ENCODE measurements at regions not wholly inside any gene's neighbourhood (a gene's known extent, or its start where the extent isn't known, plus 50 kb on each side); places are given as distances from the start of the nearest gene placed in this dataset.

DNA sequence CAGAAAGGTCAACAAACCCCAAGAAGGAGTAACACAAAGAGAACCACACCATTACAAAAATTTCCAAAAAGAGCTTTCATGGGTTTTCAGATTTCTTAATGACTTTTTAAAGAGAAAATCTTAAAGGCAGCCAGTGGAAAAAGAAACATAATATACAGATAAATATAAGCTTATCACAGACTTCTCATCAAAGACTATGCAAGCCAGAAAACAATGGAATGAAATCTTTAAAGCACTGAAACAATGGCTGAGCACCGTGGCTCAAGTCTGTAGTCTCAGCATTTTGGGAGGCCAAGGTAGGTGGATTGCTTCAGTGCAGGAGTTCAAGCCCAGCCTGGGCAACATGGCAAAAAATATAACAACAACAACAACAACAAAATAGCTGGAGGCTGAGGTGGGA, 237.4 kb downstream of the CYP26B1 start:
- POLR2A ChIA-PET, result no interaction called here
- no peak overlapping the region for H3K9ac ChIP-seq

More for the DNA sequence above, 237.4 kb downstream of the CYP26B1 start:
- Histone ChIP-seq H3K9me2 (no peaks in the 10 kb centered on the region), H3K36me3 (replicated peaks in 1 of 2; ENCODE audit: control insufficient read depth in 1 of 2, insufficient read depth in 2 of 2, low read length in 1 of 2) (no peaks in the 10 kb centered on the region), H4K20me1 (ENCODE audit: insufficient read depth) (no peaks in the 10 kb centered on the region), H3F3A (replicated peaks; ENCODE audit: insufficient read depth) (no peaks in the 10 kb centered on the region), H3K4me1 (ENCODE audit: control insufficient read depth in 1 of 2, insufficient read depth in 2 of 2, low read depth in 1 of 2, low read length in 1 of 2) (no peaks in the 10 kb centered on the region), H3K4me3 (ENCODE audit: low read depth in 2 of 2, low read length in 1 of 2) (no peak overlapping the region), H3K27me3 (ENCODE audit: insufficient read depth) (no peaks in the 10 kb centered on the region), H2AFZ (ENCODE audit: low read depth) (no peak overlapping the region), H3K27ac (ENCODE audit: low read depth in 2 of 2, low read length in 1 of 2) (no peak overlapping the region), H3K9me3 (peaks cover 24% of the 10 kb centered on the region; the same call in 1 of the 2 replicates), H3K4me2 (no peak overlapping the region), H3K79me2 (ENCODE audit: insufficient read depth) (no peaks in the 10 kb centered on the region)
- 16% methylated on average over 1 of the region's 1 CpG for WGBS (ENCODE audit: low lambda C conversion rate)
- TF ChIP-seq, protein P1, sequence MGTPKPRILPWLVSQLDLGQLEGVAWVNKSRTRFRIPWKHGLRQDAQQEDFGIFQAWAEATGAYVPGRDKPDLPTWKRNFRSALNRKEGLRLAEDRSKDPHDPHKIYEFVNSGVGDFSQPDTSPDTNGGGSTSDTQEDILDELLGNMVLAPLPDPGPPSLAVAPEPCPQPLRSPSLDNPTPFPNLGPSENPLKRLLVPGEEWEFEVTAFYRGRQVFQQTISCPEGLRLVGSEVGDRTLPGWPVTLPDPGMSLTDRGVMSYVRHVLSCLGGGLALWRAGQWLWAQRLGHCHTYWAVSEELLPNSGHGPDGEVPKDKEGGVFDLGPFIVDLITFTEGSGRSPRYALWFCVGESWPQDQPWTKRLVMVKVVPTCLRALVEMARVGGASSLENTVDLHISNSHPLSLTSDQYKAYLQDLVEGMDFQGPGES (IDR thresholded peaks at IDR 0.05; ENCODE audit: low read depth, low read length), result no peak
- TF ChIP-seq SMC3 (IDR thresholded peaks at IDR 0.05; ENCODE audit: low read depth, low read length), result no peak
- no peak for TF ChIP-seq PBX3 (IDR thresholded peaks at IDR 0.05)
- no peak for TF ChIP-seq RCOR1 (IDR thresholded peaks at IDR 0.05; ENCODE audit: low read length)
- no peak for TF ChIP-seq CTCF (IDR thresholded peaks at IDR 0.05)
- TF ChIP-seq, protein P2, sequence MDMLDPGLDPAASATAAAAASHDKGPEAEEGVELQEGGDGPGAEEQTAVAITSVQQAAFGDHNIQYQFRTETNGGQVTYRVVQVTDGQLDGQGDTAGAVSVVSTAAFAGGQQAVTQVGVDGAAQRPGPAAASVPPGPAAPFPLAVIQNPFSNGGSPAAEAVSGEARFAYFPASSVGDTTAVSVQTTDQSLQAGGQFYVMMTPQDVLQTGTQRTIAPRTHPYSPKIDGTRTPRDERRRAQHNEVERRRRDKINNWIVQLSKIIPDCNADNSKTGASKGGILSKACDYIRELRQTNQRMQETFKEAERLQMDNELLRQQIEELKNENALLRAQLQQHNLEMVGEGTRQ (IDR thresholded peaks at IDR 0.05; ENCODE audit: borderline replicate concordance, low read depth, low read length), result no peak
- no peak for TF ChIP-seq TAF1 (IDR thresholded peaks at IDR 0.05; ENCODE audit: borderline replicate concordance, low read depth, low read length)
- TF ChIP-seq, protein P3, sequence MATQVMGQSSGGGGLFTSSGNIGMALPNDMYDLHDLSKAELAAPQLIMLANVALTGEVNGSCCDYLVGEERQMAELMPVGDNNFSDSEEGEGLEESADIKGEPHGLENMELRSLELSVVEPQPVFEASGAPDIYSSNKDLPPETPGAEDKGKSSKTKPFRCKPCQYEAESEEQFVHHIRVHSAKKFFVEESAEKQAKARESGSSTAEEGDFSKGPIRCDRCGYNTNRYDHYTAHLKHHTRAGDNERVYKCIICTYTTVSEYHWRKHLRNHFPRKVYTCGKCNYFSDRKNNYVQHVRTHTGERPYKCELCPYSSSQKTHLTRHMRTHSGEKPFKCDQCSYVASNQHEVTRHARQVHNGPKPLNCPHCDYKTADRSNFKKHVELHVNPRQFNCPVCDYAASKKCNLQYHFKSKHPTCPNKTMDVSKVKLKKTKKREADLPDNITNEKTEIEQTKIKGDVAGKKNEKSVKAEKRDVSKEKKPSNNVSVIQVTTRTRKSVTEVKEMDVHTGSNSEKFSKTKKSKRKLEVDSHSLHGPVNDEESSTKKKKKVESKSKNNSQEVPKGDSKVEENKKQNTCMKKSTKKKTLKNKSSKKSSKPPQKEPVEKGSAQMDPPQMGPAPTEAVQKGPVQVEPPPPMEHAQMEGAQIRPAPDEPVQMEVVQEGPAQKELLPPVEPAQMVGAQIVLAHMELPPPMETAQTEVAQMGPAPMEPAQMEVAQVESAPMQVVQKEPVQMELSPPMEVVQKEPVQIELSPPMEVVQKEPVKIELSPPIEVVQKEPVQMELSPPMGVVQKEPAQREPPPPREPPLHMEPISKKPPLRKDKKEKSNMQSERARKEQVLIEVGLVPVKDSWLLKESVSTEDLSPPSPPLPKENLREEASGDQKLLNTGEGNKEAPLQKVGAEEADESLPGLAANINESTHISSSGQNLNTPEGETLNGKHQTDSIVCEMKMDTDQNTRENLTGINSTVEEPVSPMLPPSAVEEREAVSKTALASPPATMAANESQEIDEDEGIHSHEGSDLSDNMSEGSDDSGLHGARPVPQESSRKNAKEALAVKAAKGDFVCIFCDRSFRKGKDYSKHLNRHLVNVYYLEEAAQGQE (IDR thresholded peaks at IDR 0.05; ENCODE audit: low read depth, low read length), result no peak
- no peak for TF ChIP-seq GABPA (IDR thresholded peaks at IDR 0.05; ENCODE audit: low read depth)
- TF ChIP-seq, protein P4, sequence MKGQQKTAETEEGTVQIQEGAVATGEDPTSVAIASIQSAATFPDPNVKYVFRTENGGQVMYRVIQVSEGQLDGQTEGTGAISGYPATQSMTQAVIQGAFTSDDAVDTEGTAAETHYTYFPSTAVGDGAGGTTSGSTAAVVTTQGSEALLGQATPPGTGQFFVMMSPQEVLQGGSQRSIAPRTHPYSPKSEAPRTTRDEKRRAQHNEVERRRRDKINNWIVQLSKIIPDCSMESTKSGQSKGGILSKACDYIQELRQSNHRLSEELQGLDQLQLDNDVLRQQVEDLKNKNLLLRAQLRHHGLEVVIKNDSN (IDR thresholded peaks at IDR 0.05; ENCODE audit: borderline replicate concordance, low read depth), result no peak
- no peak for TF ChIP-seq TCF12 (IDR thresholded peaks at IDR 0.05)
- TF ChIP-seq MEF2A (IDR thresholded peaks at IDR 0.05; ENCODE audit: borderline replicate concordance, low read depth), result no peak
- CTCF ChIA-PET, result interaction anchor here (1.7 to 3.5 kb wide), 3 partner anchors 240 to 669 kb away, joined by 3 to 9 read pairs (median 5); no protein-coding TSS in a partner anchor
- DNase-seq, result no peak

Measured in SK-N-SH (cell line).